ENCODE measurements at regions not wholly inside any gene's neighbourhood (a gene's known extent, or its start where the extent isn't known, plus 50 kb on each side); places are given as distances from the start of the nearest gene placed in this dataset.

- no peaks in the 10 kb centered on the region for H3K4me1 Mint-ChIP-seq
- H3K9me3 Mint-ChIP-seq = no peaks in the 10 kb centered on the region
- H3K4me3 Mint-ChIP-seq = no peak overlapping the region
- H3K27me3 Mint-ChIP-seq = no peaks in the 10 kb centered on the region
- CTCF ChIA-PET = no interaction called here
- no peak overlapping the region for H3K27ac Mint-ChIP-seq
- no peak for DNase-seq
- no peaks in the 10 kb centered on the region for H3K36me3 Mint-ChIP-seq
These were observed 92.1 kb downstream of the HMX1 start for GRCh38 chr4:8779490-8779932.

- no peaks in the 10 kb centered on the region for H3K4me1 Mint-ChIP-seq
- no peak overlapping the region for H3K4me3 Mint-ChIP-seq
- H3K9me3 Mint-ChIP-seq = no peaks in the 10 kb centered on the region
- DNase-seq = no peak
- H3K36me3 Mint-ChIP-seq = no peaks in the 10 kb centered on the region
- H3K27ac Mint-ChIP-seq = no peak overlapping the region
- CTCF ChIA-PET = interaction anchor here (0.7 kb wide), 1 partner anchor 139 kb away, joined by 3 read pairs; no protein-coding TSS in a partner anchor
- H3K27me3 Mint-ChIP-seq = no peaks in the 10 kb centered on the region
These were observed 92.9 kb downstream of the HMX1 start for GRCh38 chr4:8778760-8779159.

- Mint-ChIP-seq H3K27ac (no peak overlapping the region), H3K9me3 (no peaks in the 10 kb centered on the region), H3K4me3 (no peak overlapping the region), H3K36me3 (no peaks in the 10 kb centered on the region), H3K27me3 (no peaks in the 10 kb centered on the region), H3K4me1 (no peaks in the 10 kb centered on the region)
- DNase-seq = no peak
- CTCF ChIA-PET = interaction anchor here (0.7 kb wide), 1 partner anchor 140 kb away, joined by 3 read pairs; no protein-coding TSS in a partner anchor
These were observed 93.3 kb downstream of the HMX1 start for GRCh38 chr4:8778291-8778690.

GRCh38 chr4:8777320-8778196 lies 94.1 kb downstream of the HMX1 start:
- no peak overlapping the region for H3K4me3 Mint-ChIP-seq
- no peaks in the 10 kb centered on the region for H3K27me3 Mint-ChIP-seq
- no peaks in the 10 kb centered on the region for H3K9me3 Mint-ChIP-seq

DNA sequence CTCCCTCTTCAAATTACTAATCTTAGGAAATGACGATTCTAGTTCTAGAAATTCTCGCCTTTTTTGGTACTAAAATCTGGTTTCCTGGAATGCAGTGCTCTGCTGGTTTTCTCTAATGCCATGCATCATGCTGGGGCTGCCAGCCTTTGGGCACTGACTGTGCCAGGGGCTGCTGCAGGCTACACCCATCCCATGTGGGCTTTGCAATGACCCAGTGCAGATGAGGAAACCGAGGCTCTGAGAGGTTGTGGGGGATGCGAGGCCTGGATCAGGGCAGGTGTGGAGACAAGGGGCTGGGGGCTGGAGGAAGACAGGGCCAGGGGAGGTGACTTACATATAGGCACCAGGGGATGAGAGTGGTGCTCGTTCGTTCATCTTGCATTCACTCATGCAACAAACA lies 95.3 kb downstream of the HMX1 start:
- Mint-ChIP-seq H3K36me3 (no peaks in the 10 kb centered on the region), H3K9me3 (no peaks in the 10 kb centered on the region), H3K27ac (no peak overlapping the region), H3K4me3 (no peak overlapping the region), H3K4me1 (no peaks in the 10 kb centered on the region), H3K27me3 (no peaks in the 10 kb centered on the region)
- CTCF ChIA-PET = no interaction called here
- DNase-seq = no peak

More at GRCh38 chr4:8777320-8778196, 94.1 kb downstream of the HMX1 start:
- Mint-ChIP-seq H3K27ac (no peak overlapping the region), H3K36me3 (no peaks in the 10 kb centered on the region), H3K4me1 (no peaks in the 10 kb centered on the region)
- no peak for DNase-seq
- CTCF ChIA-PET = interaction anchor here (0.7 kb wide), 1 partner anchor 141 kb away, joined by 3 read pairs; no protein-coding TSS in a partner anchor

DNA sequence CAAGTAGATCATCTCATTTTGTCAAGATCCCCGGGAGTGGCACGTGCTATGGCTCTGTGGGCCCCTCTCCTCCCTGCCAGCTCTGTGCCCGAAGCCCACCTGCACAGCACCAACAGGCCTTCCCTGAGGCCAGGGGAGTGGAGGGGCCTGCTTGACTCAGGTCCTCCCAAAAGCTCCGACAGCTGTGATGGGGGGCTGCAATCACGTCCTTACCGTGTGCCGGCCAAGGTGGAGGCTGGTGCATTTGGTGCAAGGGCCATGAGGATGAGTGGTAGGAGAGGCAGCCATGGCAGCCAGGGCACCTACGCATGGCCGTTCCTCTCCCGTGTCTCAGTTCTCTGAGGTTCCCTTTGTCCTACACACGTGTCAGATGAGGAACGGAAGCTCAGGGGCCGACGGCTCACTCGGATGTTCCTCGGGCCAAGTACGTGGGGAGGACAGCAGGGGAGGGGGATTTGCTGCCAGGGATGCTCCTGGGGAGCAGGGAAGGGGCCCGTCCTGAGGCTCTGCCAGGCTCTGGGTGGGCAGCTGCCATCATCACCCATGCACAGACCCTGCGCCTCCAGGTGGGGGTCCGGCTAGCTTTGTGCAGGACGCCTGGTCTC lies 95.8 kb downstream of the HMX1 start:
- Mint-ChIP-seq H3K9me3 (no peaks in the 10 kb centered on the region), H3K4me3 (no peak overlapping the region), H3K4me1 (no peaks in the 10 kb centered on the region), H3K27ac (no peak overlapping the region), H3K36me3 (no peaks in the 10 kb centered on the region), H3K27me3 (no peaks in the 10 kb centered on the region)
- peak; percentile 13 for DNase-seq
- CTCF ChIA-PET = no interaction called here

- Mint-ChIP-seq H3K9me3 (no peaks in the 10 kb centered on the region), H3K27me3 (no peaks in the 10 kb centered on the region), H3K36me3 (no peaks in the 10 kb centered on the region), H3K4me3 (no peak overlapping the region), H3K4me1 (no peaks in the 10 kb centered on the region), H3K27ac (no peak overlapping the region)
- CTCF ChIA-PET = no interaction called here
- no peak for DNase-seq
These were observed 96.5 kb downstream of the HMX1 start for GRCh38 chr4:8775121-8775520.

GRCh38 chr4:8774071-8774470 lies 97.6 kb downstream of the HMX1 start:
- peak; percentile 1 for DNase-seq
- CTCF ChIA-PET = no interaction called here
- Mint-ChIP-seq H3K36me3 (no peaks in the 10 kb centered on the region), H3K27me3 (no peaks in the 10 kb centered on the region), H3K4me1 (no peaks in the 10 kb centered on the region), H3K4me3 (no peak overlapping the region), H3K27ac (no peak overlapping the region), H3K9me3 (no peaks in the 10 kb centered on the region)

DNA sequence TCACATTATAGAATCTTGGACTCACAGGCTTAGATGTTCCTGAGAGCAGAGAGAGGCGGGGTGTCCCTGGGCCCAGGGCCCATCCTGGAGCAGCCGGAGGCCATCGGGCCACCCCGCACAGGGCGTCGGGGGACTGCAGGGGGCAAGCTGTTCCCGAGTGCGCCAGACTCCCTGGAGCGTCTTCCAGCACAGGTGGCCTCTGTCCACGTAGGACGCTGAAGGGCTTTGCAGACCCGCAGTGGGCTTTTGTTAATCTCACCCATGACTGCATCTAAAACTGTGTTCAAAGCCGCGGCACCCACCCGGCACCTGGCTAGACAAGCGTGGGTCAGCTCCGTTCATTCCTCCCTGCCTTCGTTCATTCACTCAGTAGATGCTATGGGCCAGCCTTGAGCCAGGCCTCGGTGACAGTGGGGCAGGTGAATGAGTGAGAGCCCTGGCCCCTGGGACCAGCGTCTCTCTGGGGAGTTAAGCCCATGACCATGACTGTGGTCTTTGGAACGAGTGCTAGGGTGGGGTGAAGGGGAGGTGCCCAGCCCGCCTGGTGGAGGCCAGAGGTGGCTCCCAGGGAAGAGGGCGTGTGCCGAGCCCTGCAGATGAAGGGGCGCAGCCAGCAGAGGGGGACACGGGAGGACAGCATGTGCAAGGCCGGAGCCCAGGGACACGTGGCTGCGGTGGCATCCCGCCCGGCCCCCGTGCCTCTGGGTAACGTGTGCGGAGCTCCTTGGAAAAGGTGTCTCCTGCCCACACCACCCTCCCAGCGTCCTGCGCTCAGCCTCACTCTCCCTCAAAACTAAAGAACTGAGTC lies 98.3 kb downstream of the HMX1 start:
- CTCF ChIA-PET = no interaction called here
- Mint-ChIP-seq H3K9me3 (peaks cover 2% of the 10 kb centered on the region), H3K27ac (no peak overlapping the region), H3K36me3 (no peaks in the 10 kb centered on the region), H3K27me3 (no peaks in the 10 kb centered on the region), H3K4me1 (no peaks in the 10 kb centered on the region), H3K4me3 (no peak overlapping the region)
- peak; percentile 18 for DNase-seq

- Mint-ChIP-seq H3K4me3 (no peak overlapping the region), H3K27ac (no peak overlapping the region), H3K4me1 (no peaks in the 10 kb centered on the region), H3K36me3 (no peaks in the 10 kb centered on the region), H3K9me3 (peaks cover 2% of the 10 kb centered on the region), H3K27me3 (no peaks in the 10 kb centered on the region)
- DNase-seq = peak; percentile 2
- CTCF ChIA-PET = no interaction called here
These were observed 99.0 kb downstream of the HMX1 start for GRCh38 chr4:8772499-8773123.

- H3K36me3 Mint-ChIP-seq = no peaks in the 10 kb centered on the region
- no peak overlapping the region for H3K4me3 Mint-ChIP-seq
- H3K27ac Mint-ChIP-seq = no peak overlapping the region
- no peaks in the 10 kb centered on the region for H3K27me3 Mint-ChIP-seq
- peaks cover 2% of the 10 kb centered on the region for H3K9me3 Mint-ChIP-seq
- H3K4me1 Mint-ChIP-seq = no peaks in the 10 kb centered on the region
- CTCF ChIA-PET = no interaction called here
- peak; percentile 1 for DNase-seq
These were observed 100.0 kb downstream of the HMX1 start for GRCh38 chr4:8771666-8772065.

DNA sequence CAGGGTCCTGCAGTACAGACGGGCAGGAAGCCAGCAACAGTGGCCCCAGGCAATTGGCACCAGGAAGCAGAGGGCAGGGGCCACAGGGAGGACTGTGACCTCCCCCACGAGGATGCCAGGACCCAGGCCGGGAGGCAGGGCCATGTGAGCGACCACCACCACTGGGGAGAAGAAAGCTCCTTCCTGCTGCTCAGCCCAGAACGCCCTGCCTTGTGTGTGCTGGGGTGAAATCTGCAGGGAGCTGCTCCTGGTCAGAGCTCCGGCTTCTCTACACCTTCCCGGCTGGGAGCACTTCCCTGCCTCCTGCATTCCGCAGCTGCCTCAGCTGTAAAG lies 100.4 kb downstream of the HMX1 start:
- Mint-ChIP-seq H3K4me1 (no peaks in the 10 kb centered on the region), H3K27me3 (no peaks in the 10 kb centered on the region), H3K4me3 (no peak overlapping the region), H3K36me3 (no peaks in the 10 kb centered on the region), H3K27ac (no peak overlapping the region), H3K9me3 (peaks cover 2% of the 10 kb centered on the region)
- CTCF ChIA-PET = no interaction called here
- peak; percentile 15 for DNase-seq

GRCh38 chr4:8770518-8771257 lies 101.0 kb downstream of the HMX1 start:
- no peaks in the 10 kb centered on the region for H3K36me3 Mint-ChIP-seq
- peak; percentile 13 for DNase-seq
- H3K4me3 Mint-ChIP-seq = no peak overlapping the region
- H3K27me3 Mint-ChIP-seq = no peaks in the 10 kb centered on the region
- no peaks in the 10 kb centered on the region for H3K4me1 Mint-ChIP-seq
- CTCF ChIA-PET = no interaction called here
- H3K9me3 Mint-ChIP-seq = peaks cover 2% of the 10 kb centered on the region
- H3K27ac Mint-ChIP-seq = no peak overlapping the region

All from activated naive CD4-positive, alpha-beta T cell treated with anti-CD3 and anti-CD28 coated beads, Interleukin-2, amount 10 ng/mL, durations not matched to agents 7 days and 5 days (primary cell).